HG03039 (cell line): ENCODE measurements at regions not wholly inside any gene's neighbourhood (a gene's known extent, or its start where the extent isn't known, plus 50 kb on each side); places are given as distances from the start of the nearest gene placed in this dataset.
A peak's percentile ranks its signal among the peaks of the same experiment; 100 is the strongest.

Experiments used
- ATAC-seq: cut with Tn5 transposase; IDR thresholded peaks from one replicate; pipeline ENCODE4 v1.9.1; 2021; ENCODE audit warnings: mild to moderate bottlenecking, moderate library complexity; ENCODE audit not compliant: unreplicated experiment

DNA sequence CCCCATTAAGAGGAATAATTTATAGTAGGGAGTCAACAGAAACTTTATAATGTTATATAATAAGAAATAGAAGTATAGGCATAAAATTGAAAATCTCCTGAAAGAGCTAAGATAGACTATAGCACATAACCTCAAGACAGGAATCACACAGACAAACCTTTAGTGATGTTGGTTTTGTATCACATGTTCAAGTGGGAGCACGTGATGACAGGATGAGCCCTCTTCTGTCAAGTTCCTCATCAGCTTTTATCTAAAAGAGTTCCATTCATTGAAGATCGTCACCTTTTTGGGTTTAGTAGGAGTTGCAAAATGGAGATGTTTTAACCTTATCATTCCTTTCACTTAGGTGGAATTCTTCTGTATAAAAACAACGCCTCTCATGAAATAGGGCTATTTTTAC is 127.0 kb downstream of the MCHR2 start:
- ATAC-seq: no peak

DNA sequence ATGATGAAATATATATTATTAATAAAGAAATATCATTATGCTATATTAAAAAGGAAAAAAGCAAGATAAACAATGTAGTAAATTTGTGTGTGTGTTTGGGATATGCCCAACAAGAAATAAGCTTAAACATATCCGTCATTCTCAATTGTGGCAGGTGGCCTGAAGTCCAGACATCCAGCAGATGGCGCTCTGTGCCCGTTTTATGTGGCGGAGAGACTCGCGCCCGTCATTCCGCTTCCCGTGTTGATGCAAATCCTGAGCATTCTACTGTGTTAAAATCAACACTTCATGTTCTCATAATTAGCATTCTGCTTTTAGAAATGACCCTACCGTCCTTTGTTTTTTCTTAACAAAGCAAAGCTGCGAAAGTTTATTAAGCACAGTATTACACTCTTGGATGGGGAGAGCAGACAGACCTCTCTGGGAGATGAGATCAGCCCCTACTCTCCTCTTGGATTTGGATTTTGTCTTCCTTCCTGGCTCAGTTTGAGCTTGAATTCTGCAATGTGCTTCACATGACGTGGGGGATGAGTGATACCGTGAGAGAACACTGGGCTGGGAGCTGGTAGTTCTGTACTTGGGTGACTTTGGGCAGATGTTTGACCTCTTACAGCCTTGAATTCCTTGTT is 125.8 kb downstream of the MCHR2 start:
- peak; percentile 75 for ATAC-seq
